Inferior parietal cortex (tissue), 1 donor: ENCODE measurements at regions not wholly inside any gene's neighbourhood (a gene's known extent, or its start where the extent isn't known, plus 50 kb on each side); places are given as distances from the start of the nearest gene placed in this dataset.
"Not testable (repeated sequence)": the region's sequence is repeated elsewhere in the genome, so short reads cannot be mapped to it uniquely, and the experiment has no call there.

Source experiments
- DNase-seq: peaks from one replicate; pipeline ENCODE4 v3.0.0-alpha.2; 2016; ENCODE audit errors: extremely low spot score

- DNase-seq, result not testable (repeated sequence)
These were observed 118.2 kb upstream of the FOLH1 start for GRCh38 chr11:49326651-49327050.

- no peak for DNase-seq
These were observed 107.8 kb upstream of the FOLH1 start for GRCh38 chr11:49316180-49316579.

- DNase-seq, result no peak
These were observed 94.7 kb upstream of the FOLH1 start for GRCh38 chr11:49303080-49303479.

- no peak for DNase-seq
These were observed 94.0 kb upstream of the FOLH1 start for GRCh38 chr11:49302360-49302759.

- not testable (repeated sequence) for DNase-seq
These were observed 89.6 kb upstream of the FOLH1 start for GRCh38 chr11:49298017-49298416.

GRCh38 chr11:49283911-49284310 is 75.5 kb upstream of the FOLH1 start:
- DNase-seq, result not testable (repeated sequence)

GRCh38 chr11:49283282-49283681 is 74.9 kb upstream of the FOLH1 start:
- not testable (repeated sequence) for DNase-seq

- DNase-seq, result not testable (repeated sequence)
These were observed 73.7 kb upstream of the FOLH1 start for GRCh38 chr11:49282125-49282524.

GRCh38 chr11:49277951-49278350 is 69.5 kb upstream of the FOLH1 start:
- DNase-seq, result not testable (repeated sequence)
